Naive thymus-derived CD8-positive, alpha-beta T cell (primary cell): ENCODE measurements at regions not wholly inside any gene's neighbourhood (a gene's known extent, or its start where the extent isn't known, plus 50 kb on each side); places are given as distances from the start of the nearest gene placed in this dataset.
"Not testable (repeated sequence)": the region's sequence is repeated elsewhere in the genome, so short reads cannot be mapped to it uniquely, and the experiment has no call there.

Experiments
- ATAC-seq, 2 donors: fragments of 150-1000 bp; cut with Tn5 transposase in 1 of 2; sonication (Bioruptor Pico), chemical (Tn5 transposase) in 1 of 2; 1 replicate in 1 of 2; 2 replicates in 1 of 2; pipeline ENCODE4 v1.10.0; 2021; ENCODE audit warnings: mild to moderate bottlenecking in 2 of 2, moderate library complexity in 2 of 2
- POLR2A ChIA-PET: fragments of 350-600 bp; sonication (Branson Sonifier 250); formaldehyde crosslinking; loops from one replicate; lab custom pipeline; 2021; ENCODE audit warnings: antibody characterized with exemption; lab: Charles Lee
- DNase-seq, 10 donors: peaks; one replicate each; pipeline versions ENCODE4 v3.0.0 to v3.0.0-alpha.2; 2020 to 2022
- H3K27ac Mint-ChIP-seq, 10 donors: one replicate each; pipeline ENCODE4 v1.8.0; 2020 to 2022; ENCODE audit warnings: mild to moderate bottlenecking in 10 of 10, mixed read lengths in 10 of 10, moderate library complexity in 4 of 10, inconsistent platforms in 1 of 10
- H3K27me3 Mint-ChIP-seq, 5 donors: one replicate each; pipeline ENCODE4 v1.8.0; 2021 to 2022; ENCODE audit warnings: mixed read lengths in 5 of 5
- H3K36me3 Mint-ChIP-seq, 3 donors: one replicate each; pipeline ENCODE4 v1.8.0; 2020 to 2022; ENCODE audit warnings: mixed read lengths in 3 of 3, mild to moderate bottlenecking in 2 of 3, inconsistent platforms in 1 of 3
- H3K4me1 Mint-ChIP-seq, 4 donors: one replicate each; pipeline ENCODE4 v1.8.0; 2021 to 2022; ENCODE audit warnings: mixed read lengths in 4 of 4
- H3K4me3 Mint-ChIP-seq, 10 donors: one replicate each; pipeline ENCODE4 v1.8.0; 2020 to 2022; ENCODE audit warnings: mild to moderate bottlenecking in 10 of 10, mixed read lengths in 10 of 10, moderate library complexity in 6 of 10, inconsistent platforms in 1 of 10
- H3K9me3 Mint-ChIP-seq, 9 donors: one replicate each; pipeline ENCODE4 v1.8.0; 2020 to 2022; ENCODE audit warnings: mixed read lengths in 9 of 9, mild to moderate bottlenecking in 3 of 9, inconsistent platforms in 1 of 9, moderate library complexity in 1 of 9

DNA sequence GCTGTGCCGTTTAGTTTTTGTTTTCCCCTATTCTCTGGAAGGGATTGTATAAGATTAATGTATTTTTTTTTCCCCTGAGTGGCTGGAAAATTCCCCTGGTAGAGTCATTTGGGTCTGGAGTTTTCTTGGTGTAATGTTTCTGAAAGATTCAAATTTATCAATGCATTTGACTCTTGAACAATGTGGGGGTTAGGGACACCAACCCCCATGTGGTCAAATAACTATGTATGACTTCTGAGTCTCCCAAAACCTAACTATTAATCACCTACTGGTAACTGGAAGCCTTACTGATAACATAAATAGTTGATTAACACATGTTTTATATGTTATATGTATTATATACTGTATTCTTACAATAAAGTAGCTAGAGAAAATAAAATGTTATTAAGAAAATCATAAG, 220.1 kb upstream of the PDE3A start:
- H3K4me1 Mint-ChIP-seq = no peaks in the 10 kb centered on the region
- H3K27ac Mint-ChIP-seq = no peak overlapping the region
- no peaks in the 10 kb centered on the region for H3K36me3 Mint-ChIP-seq
- H3K9me3 Mint-ChIP-seq = peaks cover 0 to 9% (median 0%) of the 10 kb centered on the region in 9 donors
- H3K27me3 Mint-ChIP-seq = no peaks in the 10 kb centered on the region
- ATAC-seq = no peak
- DNase-seq = no peak
- no peak overlapping the region for H3K4me3 Mint-ChIP-seq
- POLR2A ChIA-PET = no interaction called here

DNA sequence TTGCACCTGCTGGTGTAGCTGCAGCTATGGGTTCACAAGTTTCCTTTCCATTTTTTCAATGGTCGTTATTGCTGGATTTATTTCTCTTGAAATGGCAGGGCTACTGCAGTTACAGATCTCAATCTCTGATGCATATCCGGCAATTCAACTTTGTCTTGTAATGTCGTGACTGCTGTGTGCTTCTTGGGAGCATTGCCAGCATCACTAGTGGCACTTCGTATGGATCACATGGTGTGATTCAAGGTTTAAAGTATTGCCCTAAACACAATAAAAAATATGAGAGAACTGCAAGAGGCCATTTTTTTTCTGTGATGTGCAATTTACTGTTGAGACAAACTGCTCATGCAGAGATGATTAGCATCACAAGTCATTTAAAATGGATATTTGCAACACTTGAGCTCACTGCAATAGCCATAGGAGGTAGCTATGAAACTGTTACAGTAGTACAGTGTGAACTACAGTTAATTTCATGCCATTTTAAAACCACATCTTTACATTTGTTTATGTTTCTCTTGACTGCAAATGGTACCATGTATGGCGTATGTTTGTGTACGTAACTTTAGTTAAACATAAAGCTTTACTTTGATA, 217.4 kb upstream of the PDE3A start:
- no peaks in the 10 kb centered on the region for H3K27me3 Mint-ChIP-seq
- no peak for DNase-seq
- H3K27ac Mint-ChIP-seq = no peak overlapping the region
- H3K4me3 Mint-ChIP-seq = no peak overlapping the region
- POLR2A ChIA-PET = no interaction called here
- peaks cover 0 to 9% (median 0%) of the 10 kb centered on the region in 9 donors for H3K9me3 Mint-ChIP-seq
- no peaks in the 10 kb centered on the region for H3K36me3 Mint-ChIP-seq
- no peaks in the 10 kb centered on the region for H3K4me1 Mint-ChIP-seq
- no peak for ATAC-seq

DNA sequence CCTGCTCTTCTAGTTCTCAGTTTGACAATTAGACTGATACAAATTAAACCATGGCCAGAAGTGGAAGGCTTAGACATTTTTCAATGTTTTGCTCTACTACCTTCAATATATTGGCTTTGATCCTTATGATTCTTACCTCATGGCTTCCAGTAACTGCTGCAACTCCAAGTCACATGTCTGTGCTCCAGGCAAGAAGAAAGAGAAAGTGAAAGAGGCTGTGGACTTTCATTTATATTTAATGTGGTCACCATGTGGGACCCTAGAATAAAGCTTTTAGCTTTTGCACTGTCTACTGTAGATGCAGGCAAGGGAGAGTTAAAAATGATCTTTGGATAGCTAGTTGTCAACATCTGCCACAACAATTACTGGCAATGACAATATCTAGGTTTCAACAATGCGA, 214.3 kb upstream of the PDE3A start:
- POLR2A ChIA-PET = no interaction called here
- ATAC-seq = no peak
- H3K36me3 Mint-ChIP-seq = no peaks in the 10 kb centered on the region
- H3K9me3 Mint-ChIP-seq = peaks cover 0 to 5% (median 0%) of the 10 kb centered on the region in 9 donors
- H3K4me1 Mint-ChIP-seq = no peaks in the 10 kb centered on the region
- no peak for DNase-seq
- H3K4me3 Mint-ChIP-seq = no peak overlapping the region
- no peaks in the 10 kb centered on the region for H3K27me3 Mint-ChIP-seq
- H3K27ac Mint-ChIP-seq = no peak overlapping the region

DNA sequence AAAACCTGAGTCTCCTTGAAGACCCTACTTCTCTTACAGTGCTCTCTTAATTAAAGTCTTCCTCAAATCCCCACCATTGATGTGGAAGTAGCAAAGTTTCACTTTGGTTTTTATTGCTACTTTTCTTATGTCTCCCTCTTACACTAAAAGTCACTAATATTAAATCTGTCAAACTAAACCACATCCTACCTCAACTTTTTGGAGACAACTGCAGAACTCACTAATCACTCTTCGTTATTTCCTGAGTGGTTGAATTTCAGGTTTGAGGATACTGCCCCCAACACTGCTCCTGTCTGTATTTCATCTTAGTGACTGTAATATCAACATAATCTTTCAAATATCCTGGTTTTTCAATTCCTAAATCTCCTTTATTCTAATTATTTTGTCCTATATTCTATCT, 213.0 kb upstream of the PDE3A start:
- ATAC-seq = no peak
- POLR2A ChIA-PET = no interaction called here
- no peaks in the 10 kb centered on the region for H3K27me3 Mint-ChIP-seq
- peaks cover 0 to 4% (median 0%) of the 10 kb centered on the region in 9 donors for H3K9me3 Mint-ChIP-seq
- H3K36me3 Mint-ChIP-seq = no peaks in the 10 kb centered on the region
- H3K4me1 Mint-ChIP-seq = no peaks in the 10 kb centered on the region
- H3K4me3 Mint-ChIP-seq = no peak overlapping the region
- no peak for DNase-seq
- no peak overlapping the region for H3K27ac Mint-ChIP-seq

DNA sequence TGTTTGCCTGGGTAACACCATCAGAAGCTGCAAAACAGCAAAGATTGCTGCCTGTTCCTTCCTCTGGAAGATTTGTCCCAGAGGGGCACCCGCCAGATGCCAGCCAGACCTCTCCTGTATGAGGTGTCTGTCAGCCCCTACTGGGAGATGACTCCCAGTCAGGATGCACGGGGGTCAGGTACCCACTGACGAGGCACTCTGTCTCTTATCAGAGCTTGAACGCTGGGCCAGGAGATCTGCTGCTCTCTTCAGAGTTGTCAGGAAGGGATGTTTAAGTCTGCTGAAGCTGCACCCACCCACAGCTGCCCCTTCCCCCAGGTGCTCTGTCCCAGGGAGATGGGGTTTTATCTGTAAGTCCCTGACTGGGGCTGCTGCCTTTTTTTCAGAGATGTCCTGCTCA, 207.4 kb upstream of the PDE3A start:
- DNase-seq, ATAC-seq, H3K9me3 Mint-ChIP-seq, H3K4me3 Mint-ChIP-seq, H3K4me1 Mint-ChIP-seq, H3K36me3 Mint-ChIP-seq, H3K27me3 Mint-ChIP-seq, H3K27ac Mint-ChIP-seq, POLR2A ChIA-PET: not testable (repeated sequence)

DNA sequence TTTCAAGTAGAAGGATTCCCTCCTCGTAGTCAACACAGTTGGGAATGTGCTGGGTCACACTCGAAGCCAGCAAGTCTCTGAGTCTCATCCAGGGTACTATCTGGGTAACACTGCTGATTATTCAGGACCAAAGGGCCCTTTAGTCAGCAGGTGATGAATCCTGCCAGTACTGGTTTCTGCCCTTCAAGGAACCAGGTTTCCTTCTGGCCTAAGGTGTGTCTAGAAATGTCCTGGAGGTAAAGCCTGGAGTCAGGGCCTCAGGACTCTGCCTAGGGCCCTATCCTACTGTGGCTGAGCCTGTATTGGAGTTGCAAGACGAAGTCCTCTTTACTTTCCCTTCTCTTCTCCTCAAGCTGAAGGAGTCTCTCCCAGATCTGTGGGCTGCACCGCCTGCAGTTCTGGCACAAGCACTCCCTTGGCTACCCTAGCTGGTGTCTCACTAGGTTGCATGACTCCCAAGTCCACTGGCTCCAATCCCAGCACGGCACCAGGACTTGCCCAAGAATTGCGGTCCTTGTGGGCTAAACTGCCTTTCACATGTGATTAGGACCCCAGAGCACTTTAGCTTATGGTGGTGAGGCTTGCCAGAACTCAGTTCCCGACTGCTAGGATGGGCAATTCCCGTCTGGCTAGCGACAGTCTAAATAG, 193.7 kb upstream of the PDE3A start:
- DNase-seq = no peak
- POLR2A ChIA-PET = no interaction called here

DNA sequence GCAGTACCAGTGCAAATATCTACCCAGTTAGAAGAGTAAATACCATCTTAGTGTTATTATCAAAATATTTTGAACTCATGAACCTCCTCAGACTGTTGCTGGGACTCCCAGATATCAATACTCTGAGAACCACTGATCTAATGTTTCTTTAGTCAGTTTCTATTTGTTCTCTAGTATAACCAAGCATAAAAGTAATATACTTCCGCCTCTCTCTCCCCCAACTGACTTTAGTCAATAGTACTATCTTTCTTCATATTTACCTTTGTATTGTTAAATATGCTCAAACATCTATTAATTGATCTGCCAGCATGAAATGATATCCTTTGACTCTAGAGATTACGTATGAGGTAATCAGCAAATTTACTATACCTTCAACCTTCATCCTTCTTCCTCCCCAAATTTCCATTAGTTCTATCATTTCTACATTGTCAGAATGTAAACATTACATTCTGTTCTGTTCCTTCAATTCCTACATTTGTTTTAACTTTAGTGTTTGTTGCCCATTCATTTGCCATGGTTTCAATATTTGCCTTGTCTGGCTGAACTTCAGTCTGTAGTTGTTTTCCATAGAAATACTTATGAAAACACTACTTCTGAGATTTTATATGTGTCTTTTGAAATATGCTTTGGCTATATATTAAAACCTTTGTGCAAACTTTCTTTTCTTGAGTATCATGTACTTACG, 192.5 kb upstream of the PDE3A start:
- H3K4me1 Mint-ChIP-seq = no peaks in the 10 kb centered on the region
- POLR2A ChIA-PET = no interaction called here
- ATAC-seq (no peak), DNase-seq (no peak)
- H3K4me3 Mint-ChIP-seq = no peak overlapping the region
- H3K27me3 Mint-ChIP-seq = no peaks in the 10 kb centered on the region
- H3K9me3 Mint-ChIP-seq = peaks cover 0 to 9% (median 3%) of the 10 kb centered on the region in 9 donors
- peak overlapping the region in 1 of 10 donors; percentile 71 for H3K27ac Mint-ChIP-seq
- H3K36me3 Mint-ChIP-seq = no peaks in the 10 kb centered on the region

More for the DNA sequence above, 193.7 kb upstream of the PDE3A start:
- Mint-ChIP-seq H3K9me3 (peaks cover 0 to 10% (median 4%) of the 10 kb centered on the region in 9 donors), H3K27ac (no peak overlapping the region), H3K4me3 (no peak overlapping the region), H3K36me3 (no peaks in the 10 kb centered on the region), H3K4me1 (no peaks in the 10 kb centered on the region), H3K27me3 (no peaks in the 10 kb centered on the region)
- ATAC-seq = no peak

DNA sequence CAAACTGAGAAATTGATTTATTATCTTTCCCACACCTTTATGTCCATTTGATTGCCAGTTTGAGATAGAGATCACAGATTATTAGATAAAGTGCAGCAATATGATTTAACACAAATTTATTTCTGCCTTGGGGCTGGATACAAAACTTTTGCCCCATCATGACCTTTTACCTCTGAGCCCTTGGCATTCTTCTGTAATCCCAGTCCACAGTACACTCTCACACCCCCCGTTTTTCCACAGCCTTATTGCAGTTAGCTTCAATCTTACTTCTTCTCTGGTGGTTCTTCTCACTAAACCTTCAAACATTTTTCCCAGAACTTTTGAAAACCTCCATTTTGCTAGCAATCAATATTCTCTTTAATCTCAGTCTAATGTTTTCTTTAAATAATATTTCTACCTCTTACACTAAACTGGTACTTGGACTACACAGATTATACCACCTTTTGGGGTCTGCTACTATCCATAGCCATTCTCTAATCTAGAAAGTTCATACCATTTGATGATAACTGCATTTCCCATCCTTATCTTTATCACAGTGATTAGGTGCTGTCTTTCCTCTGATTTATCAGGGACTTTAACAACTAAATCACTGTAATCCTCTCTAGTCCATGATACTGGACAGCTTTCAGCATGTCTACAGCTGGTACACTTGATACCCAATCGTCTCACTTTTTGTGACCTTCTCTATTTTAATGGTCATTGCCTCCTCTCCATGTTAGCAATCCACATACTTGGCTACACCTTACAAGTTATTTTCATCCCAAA, 186.7 kb upstream of the PDE3A start:
- no peaks in the 10 kb centered on the region for H3K4me1 Mint-ChIP-seq
- no peak overlapping the region for H3K4me3 Mint-ChIP-seq
- H3K27ac Mint-ChIP-seq = no peak overlapping the region
- DNase-seq (no peak), ATAC-seq (no peak)
- peaks cover 0 to 9% (median 0%) of the 10 kb centered on the region in 5 donors for H3K27me3 Mint-ChIP-seq
- H3K36me3 Mint-ChIP-seq = no peaks in the 10 kb centered on the region
- POLR2A ChIA-PET = no interaction called here
- H3K9me3 Mint-ChIP-seq = peaks cover 0 to 2% (median 0%) of the 10 kb centered on the region in 9 donors

DNA sequence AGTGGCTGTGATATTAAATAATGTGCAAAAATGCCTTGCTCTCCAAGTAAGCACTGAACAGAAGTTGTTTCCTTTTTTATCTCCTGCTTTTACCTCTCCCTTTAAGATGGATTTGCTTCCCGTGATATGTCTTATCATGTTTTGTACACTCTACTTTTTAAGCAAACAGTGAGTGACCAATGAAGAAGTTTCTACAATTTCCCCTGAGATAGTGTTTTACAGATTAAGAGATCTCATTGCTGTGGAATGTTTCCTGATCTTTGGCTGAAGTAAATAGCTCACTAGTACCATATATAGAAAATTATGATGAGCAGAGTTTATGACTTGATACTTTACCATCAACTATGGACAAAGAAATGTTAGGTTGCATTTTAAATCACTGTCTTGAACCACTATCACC, 184.8 kb upstream of the PDE3A start:
- ATAC-seq (no peak), DNase-seq (no peak)
- POLR2A ChIA-PET = no interaction called here
- Mint-ChIP-seq H3K36me3 (no peaks in the 10 kb centered on the region), H3K27ac (no peak overlapping the region), H3K9me3 (no peaks in the 10 kb centered on the region), H3K4me3 (no peak overlapping the region), H3K27me3 (peaks cover 0 to 9% (median 0%) of the 10 kb centered on the region in 5 donors), H3K4me1 (no peaks in the 10 kb centered on the region)

DNA sequence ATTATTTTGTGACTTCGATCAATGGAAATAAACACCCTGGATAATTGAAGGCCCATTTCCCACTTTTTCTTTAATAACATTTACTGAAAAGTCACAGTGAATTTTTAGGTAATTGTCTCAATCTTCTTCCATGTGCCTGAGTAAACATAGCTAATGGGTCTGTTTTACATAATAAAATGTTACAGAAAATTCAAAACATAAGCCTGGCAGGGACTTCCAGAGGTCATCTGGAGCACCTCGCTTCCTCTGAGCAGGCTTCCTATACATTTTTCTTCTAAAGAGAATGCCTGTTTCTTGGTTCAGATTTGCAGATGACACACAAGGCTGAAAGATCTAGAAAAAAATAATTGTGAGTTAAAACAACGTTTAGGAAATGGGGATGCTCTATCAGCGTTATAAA, 183.8 kb upstream of the PDE3A start:
- no peaks in the 10 kb centered on the region for H3K4me1 Mint-ChIP-seq
- no peak overlapping the region for H3K27ac Mint-ChIP-seq
- ATAC-seq (no peak), DNase-seq (no peak)
- H3K4me3 Mint-ChIP-seq = no peak overlapping the region
- POLR2A ChIA-PET = no interaction called here
- no peaks in the 10 kb centered on the region for H3K36me3 Mint-ChIP-seq
- peaks cover 0 to 9% (median 0%) of the 10 kb centered on the region in 5 donors for H3K27me3 Mint-ChIP-seq
- no peaks in the 10 kb centered on the region for H3K9me3 Mint-ChIP-seq

DNA sequence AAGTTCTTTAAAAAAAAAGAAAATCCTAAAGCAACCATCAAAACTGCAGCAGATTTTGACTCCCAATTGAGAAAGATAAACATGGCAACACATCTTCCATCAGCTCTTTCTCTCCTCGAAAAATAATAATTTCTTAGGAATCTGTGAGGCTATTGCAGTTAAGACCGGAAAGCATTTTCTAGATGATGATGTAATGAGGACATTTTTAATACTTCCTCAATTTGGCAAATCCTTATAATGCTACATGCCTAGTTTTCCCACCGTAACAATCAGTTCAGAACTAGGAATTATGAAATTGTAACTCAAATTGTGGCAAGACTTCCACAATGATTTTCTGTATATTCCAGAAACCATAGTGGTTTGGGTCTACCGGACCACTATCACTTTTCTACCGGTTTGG, 180.9 kb upstream of the PDE3A start:
- Mint-ChIP-seq H3K27me3 (peaks cover 0 to 4% (median 0%) of the 10 kb centered on the region in 5 donors), H3K4me3 (no peak overlapping the region), H3K36me3 (no peaks in the 10 kb centered on the region), H3K9me3 (no peaks in the 10 kb centered on the region), H3K27ac (no peak overlapping the region), H3K4me1 (no peaks in the 10 kb centered on the region)
- DNase-seq (no peak), ATAC-seq (no peak)
- POLR2A ChIA-PET = no interaction called here

DNA sequence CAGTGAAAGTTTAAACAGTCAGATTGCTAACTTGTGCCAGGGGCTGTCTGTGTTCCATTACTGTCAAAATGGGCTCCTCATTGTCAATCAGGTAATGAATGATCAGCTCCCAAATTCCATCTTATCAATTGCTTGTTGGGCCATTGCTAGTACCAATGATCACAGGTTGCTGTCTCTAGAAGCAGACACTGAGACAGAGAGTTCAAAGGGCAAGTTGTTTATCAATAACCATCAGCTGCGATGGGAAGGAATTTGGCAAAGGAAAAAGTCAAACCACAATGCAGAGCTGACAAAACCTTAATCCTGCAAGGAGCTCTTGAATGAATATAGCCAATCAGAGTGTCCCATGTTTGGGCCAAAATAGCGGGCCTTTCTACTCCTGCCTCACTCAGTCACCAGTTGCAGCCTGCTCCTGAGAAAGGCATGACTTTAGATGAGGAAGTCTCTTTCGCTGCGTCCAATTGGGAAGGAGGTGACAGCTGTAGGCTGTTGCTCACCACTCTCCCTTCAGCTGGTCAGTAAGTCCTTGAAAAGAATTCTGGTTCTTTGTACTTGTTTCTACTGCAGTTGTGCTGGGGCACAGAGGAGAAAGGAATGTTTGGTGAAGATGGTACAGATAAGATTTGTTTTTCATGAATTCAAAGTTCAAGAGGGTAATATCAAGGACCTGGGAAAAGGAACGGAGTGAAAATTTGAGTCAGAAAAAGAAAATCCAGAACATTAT, 179.2 kb upstream of the PDE3A start:
- H3K27ac Mint-ChIP-seq = no peak overlapping the region
- H3K36me3 Mint-ChIP-seq = no peaks in the 10 kb centered on the region
- DNase-seq (no peak), ATAC-seq (no peak)
- peaks cover 0 to 4% (median 0%) of the 10 kb centered on the region in 5 donors for H3K27me3 Mint-ChIP-seq
- H3K9me3 Mint-ChIP-seq = no peaks in the 10 kb centered on the region
- no peaks in the 10 kb centered on the region for H3K4me1 Mint-ChIP-seq
- no peak overlapping the region for H3K4me3 Mint-ChIP-seq
- POLR2A ChIA-PET = no interaction called here
